22Rv1 (cell line): ENCODE measurements at regions not wholly inside any gene's neighbourhood (a gene's known extent, or its start where the extent isn't known, plus 50 kb on each side); places are given as distances from the start of the nearest gene placed in this dataset.

Source experiments
- CTCF ChIP-seq: fragments of 450-650 bp; IDR thresholded peaks from 2 replicates; pipeline ENCODE4 v1.5.1; 2017; ENCODE audit warnings: mild to moderate bottlenecking
- ZFX ChIP-seq: fragments of 450-650 bp; IDR thresholded peaks from 2 replicates; pipeline ENCODE4 v1.6.1; 2017; ENCODE audit warnings: antibody characterized with exemption, borderline replicate concordance

GRCh38 chr21:28333578-28334075 is 659.0 kb downstream of the LTN1 start:
- TF ChIP-seq CTCF (no peak), ZFX (no peak)
